SK-N-SH treated with all-trans-retinoic acid at 6 μM for 48 hours (cell line): ENCODE measurements at regions not wholly inside any gene's neighbourhood (a gene's known extent, or its start where the extent isn't known, plus 50 kb on each side); places are given as distances from the start of the nearest gene placed in this dataset.

Source experiments
- ATAC-seq: fragments of 200-7000 bp; cut with Tn5 transposase; 3 replicates; pipeline ENCODE4 v1.9.1; 2020; ENCODE audit warnings: mild to moderate bottlenecking, moderate library complexity
- ARNTL ChIP-seq: fragments of 450-650 bp; formaldehyde crosslinking; IDR thresholded peaks from 2 replicates; pipeline ENCODE4 v1.5.0; 2020; ENCODE audit warnings: low read depth, mild to moderate bottlenecking, moderate library complexity, borderline replicate concordance
- BACH2 ChIP-seq: fragments of 250-450 bp; sonication (Bioruptor Pico); IDR thresholded peaks from 2 replicates; pipeline ENCODE4 v1.9.0; 2021; ENCODE audit warnings: mild to moderate bottlenecking, borderline replicate concordance
- CREB5 ChIP-seq: fragments of 250-450 bp; sonication (Bioruptor Pico); IDR thresholded peaks from 2 replicates; pipeline ENCODE4 v1.5.1; 2020; ENCODE audit warnings: low read depth, mild to moderate bottlenecking, moderate library complexity
- CSDC2 ChIP-seq: fragments of 250-450 bp; sonication (Bioruptor Pico); IDR thresholded peaks from 2 replicates; pipeline ENCODE4 v1.5.0; 2020; ENCODE audit warnings: mild to moderate bottlenecking, moderate library complexity
- CSRNP3 ChIP-seq: fragments of 250-450 bp; sonication (Bioruptor Pico); IDR thresholded peaks from 2 replicates; pipeline ENCODE4 v1.5.1; 2021; ENCODE audit warnings: mild to moderate bottlenecking, moderate library complexity
- ESRRG ChIP-seq: fragments of 250-450 bp; sonication (Bioruptor Pico); IDR thresholded peaks from 2 replicates; pipeline ENCODE4 v1.6.1; 2021; ENCODE audit warnings: mild to moderate bottlenecking
- GLIS3 ChIP-seq: fragments of 250-450 bp; sonication (Bioruptor Pico); IDR thresholded peaks from 2 replicates; pipeline ENCODE4 v1.5.0; 2020; ENCODE audit warnings: mild to moderate bottlenecking, moderate library complexity
- ISL1 ChIP-seq: fragments of 250-450 bp; sonication (Bioruptor Pico); IDR thresholded peaks from 2 replicates; pipeline ENCODE4 v2.1.2; 2022; ENCODE audit warnings: mild to moderate bottlenecking, moderate library complexity
- OSR1 ChIP-seq: fragments of 250-450 bp; sonication (Bioruptor Pico); IDR thresholded peaks from 2 replicates; pipeline ENCODE4 v1.8.0; 2022; ENCODE audit warnings: moderate library complexity, mild to moderate bottlenecking, inconsistent platforms
- POU6F1 ChIP-seq: fragments of 250-450 bp; sonication (Bioruptor Pico); IDR thresholded peaks from 2 replicates; pipeline ENCODE4 v1.8.0; 2021; ENCODE audit warnings: low read depth, mild to moderate bottlenecking, moderate library complexity, borderline replicate concordance
- PPARA ChIP-seq: fragments of 250-450 bp; sonication (Bioruptor Pico); IDR thresholded peaks from 2 replicates; pipeline ENCODE4 v1.5.0; 2020; ENCODE audit warnings: mild to moderate bottlenecking, borderline replicate concordance
- RARB ChIP-seq: fragments of 250-450 bp; sonication (Bioruptor Pico); IDR thresholded peaks from 2 replicates; pipeline ENCODE4 v1.8.0; 2021; ENCODE audit warnings: mild to moderate bottlenecking, moderate library complexity
- SNAI2 ChIP-seq: fragments of 250-450 bp; sonication (Bioruptor Pico); IDR thresholded peaks from 2 replicates; pipeline ENCODE4 v1.5.0; 2020; ENCODE audit warnings: mild to moderate bottlenecking, moderate library complexity
- TCF4 ChIP-seq: fragments of 250-450 bp; sonication (Bioruptor Pico); IDR thresholded peaks from 2 replicates; pipeline ENCODE4 v1.8.0; 2021; ENCODE audit warnings: mild to moderate bottlenecking, moderate library complexity, borderline replicate concordance
- TOX ChIP-seq: fragments of 250-450 bp; sonication (Bioruptor Pico); IDR thresholded peaks from 2 replicates; pipeline ENCODE4 v1.8.0; 2021; ENCODE audit warnings: mild to moderate bottlenecking, moderate library complexity, borderline replicate concordance
- TSHZ2 ChIP-seq: fragments of 250-450 bp; sonication (Bioruptor Pico); IDR thresholded peaks from 2 replicates; pipeline ENCODE4 v1.5.0; 2020; ENCODE audit warnings: mild to moderate bottlenecking, moderate library complexity
- ZC3H10 ChIP-seq: fragments of 250-450 bp; sonication (Bioruptor Pico); IDR thresholded peaks from 2 replicates; pipeline ENCODE4 v1.5.1; 2021; ENCODE audit warnings: mild to moderate bottlenecking, moderate library complexity
- ZFP3 ChIP-seq: fragments of 250-450 bp; sonication (Bioruptor Pico); IDR thresholded peaks from 2 replicates; pipeline ENCODE4 v1.5.0; 2020; ENCODE audit warnings: mild to moderate bottlenecking, moderate library complexity
- ZFP30 ChIP-seq: fragments of 450-650 bp; formaldehyde crosslinking; IDR thresholded peaks from 2 replicates; pipeline ENCODE4 v1.5.0; 2022; ENCODE audit warnings: mild to moderate bottlenecking, moderate library complexity
- ZNF565 ChIP-seq: fragments of 450-650 bp; formaldehyde crosslinking; conservative IDR thresholded peaks from 2 replicates; pipeline ENCODE4 v1.5.0; 2020; ENCODE audit warnings: low read depth, mild to moderate bottlenecking, moderate library complexity
- ZNF70 ChIP-seq: fragments of 450-650 bp; formaldehyde crosslinking; IDR thresholded peaks from 2 replicates; pipeline ENCODE4 v1.5.0; 2020; ENCODE audit warnings: mild to moderate bottlenecking, moderate library complexity
- ZNF8 ChIP-seq: fragments of 450-650 bp; formaldehyde crosslinking; IDR thresholded peaks from 2 replicates; pipeline ENCODE4 v1.5.0; 2020; ENCODE audit warnings: mild to moderate bottlenecking, moderate library complexity

- no peak for TF ChIP-seq ZC3H10 (CRISPR knock-in tag)
- TF ChIP-seq CSDC2 (CRISPR knock-in tag), result no peak
- no peak for TF ChIP-seq TCF4 (CRISPR knock-in tag)
- TF ChIP-seq TSHZ2 (CRISPR knock-in tag), result no peak
- no peak for TF ChIP-seq ZNF70 (CRISPR knock-in tag)
- TF ChIP-seq ZNF565 (CRISPR knock-in tag), result no peak
- no peak for TF ChIP-seq BACH2 (CRISPR knock-in tag)
- TF ChIP-seq POU6F1 (CRISPR knock-in tag), result no peak
- no peak for TF ChIP-seq ARNTL
- TF ChIP-seq ZFP3, result no peak
- no peak for TF ChIP-seq ESRRG
- TF ChIP-seq RARB (CRISPR knock-in tag), result no peak
- no peak for TF ChIP-seq PPARA (CRISPR knock-in tag)
- no peak for TF ChIP-seq ISL1 (CRISPR knock-in tag)
- no peak for TF ChIP-seq ZFP30 (CRISPR knock-in tag)
- no peak for TF ChIP-seq CSRNP3 (CRISPR knock-in tag)
- TF ChIP-seq OSR1 (CRISPR knock-in tag), result no peak
- no peak for TF ChIP-seq SNAI2 (CRISPR knock-in tag)
- TF ChIP-seq TOX (CRISPR knock-in tag), result no peak
- no peak for ATAC-seq
These were observed 437.1 kb downstream of the UTRN start for GRCh38 chr6:144722154-144722737.

- TF ChIP-seq RARB (CRISPR knock-in tag) (no peak), BACH2 (CRISPR knock-in tag) (no peak), POU6F1 (CRISPR knock-in tag) (no peak)
- TF ChIP-seq, all 23 proteins: peak for 0
- ATAC-seq, result no peak
These were observed 437.8 kb downstream of the UTRN start for GRCh38 chr6:144722925-144723324.

GRCh38 chr6:144723431-144723830, 438.3 kb downstream of the UTRN start:
- no peak for ATAC-seq
- TF ChIP-seq ZC3H10 (CRISPR knock-in tag), result no peak

GRCh38 chr6:144724818-144725217, 439.7 kb downstream of the UTRN start:
- ATAC-seq, result no peak
- TF ChIP-seq CREB5 (CRISPR knock-in tag), result no peak
- TF ChIP-seq ZNF565 (CRISPR knock-in tag), result no peak
- TF ChIP-seq TCF4 (CRISPR knock-in tag), result no peak
- no peak for TF ChIP-seq BACH2 (CRISPR knock-in tag)
- TF ChIP-seq RARB (CRISPR knock-in tag), result no peak
- no peak for TF ChIP-seq POU6F1 (CRISPR knock-in tag)
- TF ChIP-seq ARNTL, result no peak
- no peak for TF ChIP-seq SNAI2 (CRISPR knock-in tag)
- no peak for TF ChIP-seq ZNF70 (CRISPR knock-in tag)
- TF ChIP-seq GLIS3 (CRISPR knock-in tag), result no peak
- no peak for TF ChIP-seq PPARA (CRISPR knock-in tag)
- TF ChIP-seq CSRNP3 (CRISPR knock-in tag), result no peak
- TF ChIP-seq ZNF8 (CRISPR knock-in tag), result no peak
- no peak for TF ChIP-seq ZC3H10 (CRISPR knock-in tag)
- no peak for TF ChIP-seq ISL1 (CRISPR knock-in tag)
